GM21528 (cell line): ENCODE measurements at regions not wholly inside any gene's neighbourhood (a gene's known extent, or its start where the extent isn't known, plus 50 kb on each side); places are given as distances from the start of the nearest gene placed in this dataset.

Experiments used
- ATAC-seq: cut with Tn5 transposase; IDR thresholded peaks from one replicate; pipeline ENCODE4 v1.9.1; 2021; ENCODE audit warnings: mild to moderate bottlenecking, moderate library complexity; ENCODE audit not compliant: unreplicated experiment, low FRiP score

DNA sequence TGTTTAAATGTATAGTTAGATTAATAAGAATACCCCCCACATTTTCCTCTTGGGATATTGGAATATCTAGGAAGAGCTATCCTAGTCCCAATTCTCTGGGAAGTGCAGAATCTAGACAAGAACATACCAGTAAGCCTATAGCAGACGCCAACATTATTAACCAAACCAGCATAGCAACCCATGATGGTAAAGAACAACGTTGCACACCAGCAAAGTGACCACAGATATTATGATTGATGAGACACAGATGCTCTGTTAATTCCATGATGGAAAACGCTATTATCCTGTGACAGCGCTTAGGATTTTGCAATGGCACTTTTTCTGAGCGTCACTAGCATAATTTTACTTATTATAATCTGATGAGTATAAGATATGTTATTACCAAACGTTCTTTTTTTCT lies 603.1 kb upstream of the PCDH15 start:
- no peak for ATAC-seq

- ATAC-seq = no peak
Measured at GRCh38 chr10:55400075-55400849, 599.2 kb upstream of the PCDH15 start.

DNA sequence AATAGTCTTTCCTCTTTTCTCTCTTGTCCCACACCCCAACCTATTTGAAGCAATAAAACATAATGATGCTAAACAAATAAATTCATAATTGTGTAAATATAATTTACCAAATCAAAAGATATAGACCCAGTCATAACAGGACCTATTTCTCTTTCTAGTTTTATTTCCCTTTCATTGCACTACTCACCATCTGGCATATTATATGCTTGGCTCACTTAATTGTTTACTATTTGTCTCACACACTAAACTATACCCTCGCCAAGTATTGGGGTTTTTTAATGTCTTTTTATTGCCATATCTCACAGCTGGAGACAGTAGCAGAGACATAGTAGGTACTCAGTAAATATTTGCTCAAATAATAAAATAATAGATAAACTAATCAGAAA lies 597.5 kb upstream of the PCDH15 start:
- ATAC-seq = no peak

DNA sequence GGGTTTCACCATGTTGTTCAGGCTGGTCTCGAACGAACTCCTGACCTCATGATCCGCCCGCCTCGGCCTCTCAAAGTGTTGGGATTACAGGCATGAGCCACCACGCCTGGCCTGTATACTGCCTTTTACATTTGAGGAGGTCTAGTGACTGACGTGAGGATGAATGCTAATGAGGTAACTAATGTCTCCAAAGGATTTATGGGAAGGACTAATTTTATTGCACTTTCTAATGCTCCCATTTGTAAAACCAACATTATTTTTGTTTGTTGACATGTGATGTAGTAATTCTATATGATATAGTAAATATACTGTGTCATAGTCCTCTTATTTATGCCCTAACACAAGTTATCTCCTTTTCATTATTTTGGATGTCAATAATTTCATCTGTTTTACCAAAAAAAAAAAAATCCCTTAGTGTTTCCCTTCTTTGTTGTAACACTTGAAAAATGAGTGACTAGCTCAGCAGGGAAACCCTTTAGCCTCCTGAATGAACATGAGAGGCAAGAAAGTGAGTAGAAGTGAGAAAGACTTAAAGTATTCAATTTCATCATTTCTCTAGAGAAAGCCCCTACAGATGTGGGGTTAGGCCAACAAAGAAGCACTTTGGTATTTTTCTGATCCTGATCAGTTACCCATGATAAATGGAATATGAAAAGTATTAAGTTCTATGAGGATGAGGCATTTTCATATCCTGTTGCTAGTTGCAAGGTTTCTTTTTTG lies 596.9 kb upstream of the PCDH15 start:
- ATAC-seq = no peak

GRCh38 chr10:55378196-55378595 lies 577.2 kb upstream of the PCDH15 start:
- ATAC-seq = no peak

DNA sequence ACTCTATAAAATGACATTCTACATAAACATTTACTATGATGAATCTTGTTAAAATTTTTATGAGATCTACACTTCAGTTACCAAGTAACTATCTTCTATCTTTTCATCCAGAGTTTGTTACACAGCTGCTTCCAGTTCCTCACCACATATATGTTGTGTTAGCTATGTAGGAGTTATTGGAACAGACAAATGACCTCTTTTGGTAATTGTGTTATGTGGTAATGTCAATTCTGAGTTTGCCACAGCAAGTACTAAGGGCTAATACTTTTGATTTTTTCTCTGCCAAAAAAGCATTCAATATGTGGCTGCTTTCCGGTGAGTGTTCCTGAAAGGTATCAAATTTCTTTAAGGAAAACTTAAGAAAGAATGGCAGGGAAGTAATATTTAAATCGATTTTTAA lies 573.9 kb upstream of the PCDH15 start:
- no peak for ATAC-seq

DNA sequence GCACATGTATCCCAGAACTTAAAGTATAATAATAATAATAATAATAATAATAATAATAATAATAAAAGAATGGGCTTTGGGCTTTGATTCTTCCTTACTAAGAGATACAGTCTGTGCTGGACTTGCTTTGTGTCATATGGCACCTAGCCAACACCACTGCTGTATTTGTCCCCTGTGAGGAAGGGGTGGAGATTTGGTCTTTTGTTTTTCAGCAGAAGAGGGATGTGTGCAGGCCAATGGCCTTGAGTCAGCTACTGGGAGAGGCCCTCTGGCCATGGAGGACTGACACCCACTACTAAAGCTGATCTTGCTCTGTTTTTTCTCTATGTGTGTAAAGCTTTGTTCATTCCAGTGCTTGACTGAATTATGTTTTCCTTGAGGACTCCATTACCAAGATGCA lies 573.0 kb upstream of the PCDH15 start:
- no peak for ATAC-seq

DNA sequence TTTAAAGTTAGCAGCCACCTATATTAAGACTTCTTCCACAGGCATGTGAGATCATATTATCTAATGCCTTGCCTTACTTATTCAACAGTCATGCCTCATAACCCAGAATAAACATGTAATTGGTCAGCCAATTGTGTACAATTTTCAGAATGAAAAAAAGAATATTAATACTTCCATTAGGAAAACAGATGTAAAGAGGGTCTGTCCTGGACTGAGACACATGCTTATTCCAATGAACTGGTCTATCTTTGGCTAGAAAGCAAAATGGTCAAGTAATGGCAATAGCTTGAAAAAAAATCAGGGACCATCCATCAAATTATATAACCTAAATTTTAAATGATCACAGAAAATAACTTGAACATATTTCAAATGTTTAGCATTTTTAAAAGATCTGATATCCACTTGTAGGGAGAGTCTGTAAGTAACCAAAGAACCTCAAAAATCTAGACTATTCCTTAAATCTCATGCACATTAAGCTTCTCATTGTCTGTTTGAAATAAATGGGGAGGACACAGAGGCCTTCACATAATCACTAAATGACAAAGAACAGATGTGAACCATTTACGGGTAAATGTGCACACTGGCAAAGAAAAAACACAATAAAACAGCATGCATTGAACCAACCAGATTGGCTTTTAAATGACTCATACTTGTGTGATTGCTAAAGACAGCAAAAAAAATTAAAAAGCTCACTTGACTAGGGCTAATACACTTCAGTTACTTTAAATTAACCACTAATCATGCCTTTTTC lies 568.8 kb upstream of the PCDH15 start:
- no peak for ATAC-seq

DNA sequence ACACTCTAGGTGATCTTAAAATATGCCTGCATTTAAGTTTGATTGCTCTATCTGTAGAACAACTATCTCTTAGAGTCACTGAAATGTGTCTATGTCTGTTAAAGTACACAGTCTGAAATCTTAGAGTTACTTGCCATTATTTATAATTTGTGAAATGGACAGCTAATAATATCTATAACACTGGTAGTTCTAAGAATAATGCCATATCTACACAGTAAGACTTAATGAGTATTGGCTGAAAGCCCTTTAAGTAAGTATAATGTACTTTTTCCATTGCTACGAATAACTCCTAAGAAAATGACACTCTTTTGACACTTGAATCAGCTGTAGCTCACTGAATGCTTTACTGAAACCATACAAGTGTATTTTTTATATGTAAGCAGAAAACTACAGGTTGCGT lies 567.4 kb upstream of the PCDH15 start:
- ATAC-seq = no peak

DNA sequence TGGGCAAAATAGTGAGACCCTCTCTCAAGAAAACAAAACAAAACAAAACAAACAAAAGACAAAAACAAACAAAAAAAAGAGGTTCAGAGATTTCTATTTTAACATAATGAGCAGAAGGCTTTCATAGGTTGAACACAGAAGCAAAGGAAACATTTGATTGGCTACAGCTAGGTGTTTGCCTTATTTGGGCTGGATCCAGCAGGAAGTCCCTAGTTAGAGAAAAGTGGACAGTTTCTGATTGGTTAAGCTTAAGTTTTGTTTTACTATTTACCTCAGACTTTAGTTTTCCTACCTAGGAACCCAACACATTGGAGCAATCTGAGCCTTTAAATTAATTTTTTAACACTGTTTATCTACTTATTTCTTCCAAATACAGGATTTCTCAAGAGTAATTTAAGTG lies 566.5 kb upstream of the PCDH15 start:
- ATAC-seq = no peak

- ATAC-seq = no peak
Measured at GRCh38 chr10:55358539-55358938, 557.5 kb upstream of the PCDH15 start.

GRCh38 chr10:55353414-55353813 lies 552.4 kb upstream of the PCDH15 start:
- ATAC-seq = no peak

GRCh38 chr10:55351431-55351830 lies 550.4 kb upstream of the PCDH15 start:
- no peak for ATAC-seq

DNA sequence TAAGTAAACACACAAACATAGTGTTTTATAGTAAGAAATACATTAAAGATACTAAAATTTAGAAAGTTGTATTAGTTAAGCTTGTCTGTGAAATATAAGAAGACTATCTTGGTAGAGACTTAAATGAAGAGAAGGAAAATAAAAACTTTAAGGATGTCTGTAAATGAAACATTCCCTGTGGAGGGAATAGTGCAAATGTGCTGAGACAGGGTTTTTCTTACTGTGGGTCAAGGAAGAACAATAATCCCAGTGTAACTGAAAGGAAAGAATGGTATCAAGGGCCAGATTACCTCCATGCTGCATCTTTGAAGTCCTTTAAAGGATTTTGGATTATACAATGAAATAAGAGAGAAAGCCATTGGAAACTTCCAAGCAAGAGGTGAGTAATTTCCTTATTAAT lies 547.5 kb upstream of the PCDH15 start:
- no peak for ATAC-seq

DNA sequence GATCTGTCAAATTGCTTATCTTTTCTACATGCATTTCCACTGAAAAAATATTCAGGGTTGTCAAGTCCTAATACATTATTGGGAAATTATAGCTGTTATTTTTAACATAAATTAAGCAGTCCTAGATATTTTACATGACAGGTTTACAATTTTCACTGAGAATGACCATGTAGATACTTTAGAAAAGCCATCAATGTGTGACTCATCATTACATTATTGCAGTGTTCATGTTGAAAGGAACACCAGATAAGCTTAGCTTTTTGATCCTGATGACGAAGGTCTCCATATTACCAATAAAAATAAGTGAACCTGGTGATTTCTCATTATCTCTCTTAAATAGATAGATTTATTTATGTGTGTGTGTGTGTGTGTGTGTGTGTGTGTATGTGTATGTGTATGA lies 529.5 kb upstream of the PCDH15 start:
- ATAC-seq = no peak

- no peak for ATAC-seq
Measured at GRCh38 chr10:55329796-55330195, 528.8 kb upstream of the PCDH15 start.

- ATAC-seq = no peak
Measured at GRCh38 chr10:55320187-55320700, 519.2 kb upstream of the PCDH15 start.

DNA sequence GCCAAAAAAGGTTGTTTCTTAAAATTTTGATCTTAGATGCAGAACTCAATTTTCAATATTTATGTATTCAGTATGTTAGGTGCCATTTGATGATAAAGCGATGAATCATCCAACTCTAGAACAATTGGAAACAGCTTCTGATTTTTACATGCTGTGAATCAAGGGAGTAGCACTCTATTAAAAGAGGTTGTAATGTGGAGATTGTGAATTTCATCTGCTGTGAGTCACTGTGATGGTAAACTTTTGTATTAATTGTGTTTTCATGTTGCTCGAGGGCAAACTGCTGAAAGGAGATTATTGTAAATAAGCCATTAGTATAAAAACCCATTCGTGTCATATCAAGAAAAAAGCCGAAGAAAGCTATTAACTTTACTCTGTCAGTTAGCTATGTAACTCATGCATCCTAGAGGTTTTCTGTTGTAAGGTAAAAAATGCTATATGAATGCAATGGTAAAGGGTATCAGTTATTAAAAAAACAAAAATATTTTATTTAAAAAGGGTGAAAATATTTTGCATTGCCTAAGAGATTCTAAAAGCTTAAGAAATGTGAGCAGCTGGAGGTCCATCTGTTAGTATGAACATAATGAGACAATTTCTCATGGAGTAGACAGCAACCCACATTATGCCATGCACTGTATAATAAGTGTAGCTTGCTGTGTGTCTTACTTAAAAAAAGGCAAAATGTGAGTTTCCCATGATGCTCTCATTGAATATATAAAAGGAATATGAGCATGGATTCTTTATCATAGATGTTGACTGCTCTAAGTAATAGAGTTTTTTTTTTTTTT lies 511.0 kb upstream of the PCDH15 start:
- ATAC-seq = no peak

GRCh38 chr10:55310143-55310542 lies 509.1 kb upstream of the PCDH15 start:
- no peak for ATAC-seq

- ATAC-seq = no peak
Measured at GRCh38 chr10:55305285-55305684, 504.3 kb upstream of the PCDH15 start.
